ENCODE measurements at regions not wholly inside any gene's neighbourhood (a gene's known extent, or its start where the extent isn't known, plus 50 kb on each side); places are given as distances from the start of the nearest gene placed in this dataset.

DNA sequence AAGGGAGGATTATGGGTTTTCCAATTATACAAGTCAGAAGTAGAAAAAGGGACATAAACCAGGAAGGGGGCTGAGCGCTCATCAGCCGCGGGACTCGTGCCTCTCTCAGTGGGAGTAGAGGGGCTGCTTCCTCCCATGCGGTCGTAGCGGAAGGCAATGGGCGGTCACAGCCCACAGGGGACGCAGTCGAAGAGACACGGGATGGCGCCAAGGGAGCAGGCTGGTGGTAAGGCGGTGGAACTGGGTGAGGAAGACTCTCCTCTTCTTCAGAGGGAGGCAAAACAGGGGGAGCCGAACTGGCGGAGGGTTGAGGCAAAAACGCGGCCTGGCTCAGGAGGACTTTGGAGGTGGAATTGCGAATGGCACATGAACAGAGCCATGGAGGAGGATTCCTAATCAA, 677.7 kb downstream of the TMEM121 start:
- TF ChIP-seq, protein P1, sequence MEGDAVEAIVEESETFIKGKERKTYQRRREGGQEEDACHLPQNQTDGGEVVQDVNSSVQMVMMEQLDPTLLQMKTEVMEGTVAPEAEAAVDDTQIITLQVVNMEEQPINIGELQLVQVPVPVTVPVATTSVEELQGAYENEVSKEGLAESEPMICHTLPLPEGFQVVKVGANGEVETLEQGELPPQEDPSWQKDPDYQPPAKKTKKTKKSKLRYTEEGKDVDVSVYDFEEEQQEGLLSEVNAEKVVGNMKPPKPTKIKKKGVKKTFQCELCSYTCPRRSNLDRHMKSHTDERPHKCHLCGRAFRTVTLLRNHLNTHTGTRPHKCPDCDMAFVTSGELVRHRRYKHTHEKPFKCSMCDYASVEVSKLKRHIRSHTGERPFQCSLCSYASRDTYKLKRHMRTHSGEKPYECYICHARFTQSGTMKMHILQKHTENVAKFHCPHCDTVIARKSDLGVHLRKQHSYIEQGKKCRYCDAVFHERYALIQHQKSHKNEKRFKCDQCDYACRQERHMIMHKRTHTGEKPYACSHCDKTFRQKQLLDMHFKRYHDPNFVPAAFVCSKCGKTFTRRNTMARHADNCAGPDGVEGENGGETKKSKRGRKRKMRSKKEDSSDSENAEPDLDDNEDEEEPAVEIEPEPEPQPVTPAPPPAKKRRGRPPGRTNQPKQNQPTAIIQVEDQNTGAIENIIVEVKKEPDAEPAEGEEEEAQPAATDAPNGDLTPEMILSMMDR (IDR thresholded peaks at IDR 0.05): no peak
- no peak for TF ChIP-seq POLR2A (IDR thresholded peaks at IDR 0.05)
